GM21786 (cell line): ENCODE measurements at regions not wholly inside any gene's neighbourhood (a gene's known extent, or its start where the extent isn't known, plus 50 kb on each side); places are given as distances from the start of the nearest gene placed in this dataset.

ENCODE experiments used
- ATAC-seq: cut with Tn5 transposase; IDR thresholded peaks from one replicate; pipeline ENCODE4 v1.9.1; 2021; ENCODE audit not compliant: unreplicated experiment

DNA sequence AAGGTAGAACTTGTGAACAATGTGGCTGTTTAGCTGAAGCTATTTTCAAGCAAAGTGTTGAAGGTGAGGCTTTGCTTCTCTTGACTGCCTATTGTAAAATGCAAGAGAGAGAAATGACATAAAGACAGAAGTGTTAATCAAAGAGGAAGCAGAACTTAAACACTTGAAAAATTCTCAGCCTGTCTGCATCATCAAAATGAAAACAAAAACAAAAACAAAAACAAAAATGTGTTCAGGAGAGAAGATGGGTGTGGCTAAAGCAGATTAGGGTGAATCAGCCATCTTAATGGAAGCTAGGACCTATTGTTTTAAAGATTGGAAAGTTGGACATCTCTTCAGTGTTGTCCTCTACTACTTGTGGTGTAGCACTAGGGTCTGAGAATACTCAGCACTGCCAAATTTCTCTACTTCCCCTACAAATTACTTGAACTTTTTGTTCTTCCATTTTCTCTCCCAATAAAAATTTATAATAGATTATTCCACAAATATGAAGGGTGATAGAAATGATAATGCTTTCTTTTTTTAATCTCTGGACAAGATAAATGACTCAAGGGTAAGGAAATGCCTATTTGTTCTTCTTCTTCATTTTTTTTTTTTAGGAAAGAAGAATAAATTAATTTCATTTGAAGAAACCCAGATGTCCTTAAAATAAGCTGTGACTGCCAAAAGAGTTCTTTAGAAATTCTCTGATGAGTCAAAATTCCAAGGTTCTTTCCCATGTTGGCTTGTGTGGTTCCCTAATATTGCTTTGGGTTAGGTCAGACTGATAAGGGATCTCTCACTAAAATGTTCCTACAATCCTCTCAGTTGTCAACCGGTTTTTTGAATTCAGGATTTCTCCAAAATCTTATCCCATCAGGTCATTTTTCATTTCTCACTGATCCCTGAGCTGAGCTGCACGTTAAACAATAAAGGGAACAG is 571.2 kb upstream of the ZEB2 start:
- no peak for ATAC-seq

DNA sequence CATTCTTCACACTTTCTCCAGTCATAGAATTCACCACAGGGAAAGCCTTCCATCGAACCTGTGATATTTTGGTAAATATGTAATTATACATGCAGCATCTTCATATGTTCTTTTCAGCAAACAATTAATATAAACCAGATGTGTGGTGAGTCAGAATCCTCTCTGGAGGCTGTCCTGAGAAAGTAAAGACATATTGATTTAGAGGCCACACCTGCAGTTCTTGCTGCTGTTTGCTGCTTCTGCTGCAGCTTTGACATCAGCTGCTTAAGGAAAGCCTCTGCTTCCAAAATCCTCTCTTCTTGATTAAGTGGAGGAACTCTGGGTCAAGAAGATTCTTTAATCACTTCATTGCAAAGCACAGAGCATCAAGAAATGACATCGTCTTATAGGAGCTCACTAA is 568.8 kb upstream of the ZEB2 start:
- ATAC-seq = no peak

DNA sequence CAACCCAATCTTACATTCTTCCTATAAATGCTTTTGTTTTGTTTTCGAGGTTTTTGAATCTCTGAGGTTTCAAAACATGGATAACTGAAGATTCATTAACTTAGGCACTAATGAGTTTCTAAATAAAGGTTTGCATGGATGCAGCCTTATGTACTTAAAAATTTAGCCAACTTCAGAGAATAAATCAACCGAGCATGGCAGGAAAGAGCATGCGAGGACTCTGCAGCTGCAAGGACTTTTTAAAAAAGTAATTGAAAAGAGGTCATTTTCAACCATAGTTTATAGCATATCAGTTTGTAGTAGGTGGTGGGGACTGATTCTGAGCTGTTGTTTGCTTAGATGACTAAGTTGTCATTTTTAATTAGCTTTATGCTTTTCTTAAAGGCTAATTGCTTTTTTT is 567.0 kb upstream of the ZEB2 start:
- ATAC-seq = no peak

DNA sequence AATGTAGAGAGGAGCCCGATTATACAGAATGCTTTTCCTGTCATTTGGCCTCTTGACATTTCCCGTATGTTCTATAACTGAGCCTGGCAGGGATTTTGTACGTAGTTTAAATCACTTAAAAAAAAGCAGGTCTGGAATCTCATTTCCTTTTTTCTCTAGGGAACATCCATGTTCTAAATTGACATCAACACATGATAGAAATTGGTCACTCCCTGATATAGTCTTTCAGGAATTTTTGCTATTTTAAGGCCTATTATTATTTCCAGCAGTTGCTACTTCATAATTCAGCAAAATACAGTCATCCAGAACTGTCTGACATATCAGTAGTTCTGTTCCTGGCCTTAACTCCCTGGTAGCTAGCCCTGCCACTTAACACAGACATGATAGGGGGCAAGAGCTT is 565.7 kb upstream of the ZEB2 start:
- no peak for ATAC-seq

DNA sequence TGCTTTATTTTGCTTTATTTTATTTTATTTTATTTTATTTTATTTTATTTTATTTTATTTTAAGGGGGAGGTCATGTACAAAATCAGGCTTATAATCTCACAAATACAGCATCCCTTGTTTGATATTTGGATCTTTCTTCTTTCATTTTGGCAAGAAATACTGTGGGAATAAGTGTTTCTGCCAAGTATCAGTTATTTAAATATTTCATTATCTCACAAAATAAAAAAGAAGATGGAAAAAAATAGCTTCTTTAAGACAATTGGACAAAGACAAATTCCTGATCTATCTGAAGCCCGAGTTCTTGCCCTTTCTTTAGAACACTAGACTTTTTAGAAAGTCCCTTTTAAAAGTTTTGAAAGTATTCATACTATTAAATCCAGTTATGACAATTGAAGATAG is 560.5 kb upstream of the ZEB2 start:
- ATAC-seq = no peak

DNA sequence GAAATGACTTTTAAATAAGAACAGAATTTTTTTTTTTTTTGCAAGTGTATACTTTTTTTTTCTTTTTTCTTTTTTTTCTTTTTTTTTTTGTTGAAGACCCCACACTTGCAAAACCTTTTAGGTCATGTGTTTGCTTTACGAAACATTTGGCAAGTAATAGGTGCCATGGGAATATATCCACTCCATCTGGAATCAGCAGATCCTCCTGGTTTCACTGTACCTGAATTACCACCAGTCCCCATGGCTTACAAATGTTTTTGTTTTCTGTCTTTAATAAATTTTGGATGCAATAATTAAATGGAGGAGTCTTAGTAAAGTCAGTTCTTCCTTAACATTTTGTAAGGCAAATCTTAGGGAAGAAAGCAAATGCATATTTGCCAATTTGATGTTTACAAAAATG is 559.7 kb upstream of the ZEB2 start:
- ATAC-seq = no peak

DNA sequence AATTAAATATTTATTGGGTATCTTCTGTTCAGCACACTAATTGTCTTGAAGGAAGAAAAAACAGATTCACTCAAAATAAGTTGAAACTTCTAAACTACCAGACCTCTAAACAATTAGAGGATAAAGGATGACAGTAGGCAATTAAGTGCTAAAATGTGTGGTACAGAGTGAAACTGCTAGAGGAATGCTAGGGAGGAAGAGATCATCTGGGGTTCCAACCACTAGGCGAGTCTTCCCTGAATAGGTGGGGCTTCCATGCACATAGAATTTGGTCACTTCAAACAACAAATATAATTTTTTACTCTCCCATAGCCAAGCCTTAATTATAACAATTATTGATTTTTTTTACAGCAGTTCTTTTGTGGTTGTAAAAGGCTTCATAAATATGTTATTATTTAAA is 559.0 kb upstream of the ZEB2 start:
- no peak for ATAC-seq

DNA sequence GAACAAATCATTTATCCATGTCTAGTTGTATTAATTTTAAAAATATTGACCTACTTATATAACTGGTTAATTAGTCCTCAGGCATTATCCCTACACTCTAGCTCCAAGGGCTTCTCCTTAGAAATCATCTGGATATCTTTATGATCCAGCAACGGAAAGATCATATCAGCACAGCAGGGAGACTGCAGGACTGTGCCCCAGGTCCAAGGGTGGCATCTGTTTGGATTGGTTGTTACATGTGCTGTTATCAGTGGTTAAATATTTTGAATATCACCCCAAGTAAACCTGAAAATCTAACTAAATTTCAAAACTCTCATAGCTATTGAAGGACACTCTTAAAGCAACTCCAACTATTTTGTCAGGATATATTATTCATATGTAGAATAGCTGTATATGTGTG is 556.2 kb upstream of the ZEB2 start:
- ATAC-seq = no peak

DNA sequence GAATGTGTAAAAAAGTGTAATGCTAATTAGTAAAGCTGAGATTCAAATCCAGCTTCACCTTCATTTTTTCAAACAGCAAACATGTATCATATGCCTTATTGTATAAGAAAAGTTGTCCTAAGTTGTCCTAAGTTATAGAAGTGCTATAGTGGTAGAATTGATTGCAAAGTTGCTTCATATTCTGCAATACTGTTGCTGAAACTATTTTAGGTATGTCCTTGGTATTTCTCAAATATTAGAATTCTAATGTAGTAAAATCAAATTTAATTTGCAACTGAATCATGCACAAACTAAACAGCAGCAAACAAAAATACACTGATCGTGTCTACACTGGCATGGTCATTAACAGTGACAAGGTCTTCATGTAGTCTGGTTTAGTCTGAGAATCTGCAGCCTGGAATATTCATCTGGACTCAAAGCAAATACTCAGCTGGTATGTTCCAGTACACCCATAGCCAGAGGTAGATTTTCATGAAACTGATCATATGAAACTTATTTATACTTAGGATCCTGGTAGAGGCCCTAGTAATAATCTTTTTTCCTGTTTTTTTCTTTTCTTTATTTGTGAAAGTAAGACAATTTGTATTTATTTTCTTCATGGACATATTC is 555.6 kb upstream of the ZEB2 start:
- ATAC-seq = no peak

DNA sequence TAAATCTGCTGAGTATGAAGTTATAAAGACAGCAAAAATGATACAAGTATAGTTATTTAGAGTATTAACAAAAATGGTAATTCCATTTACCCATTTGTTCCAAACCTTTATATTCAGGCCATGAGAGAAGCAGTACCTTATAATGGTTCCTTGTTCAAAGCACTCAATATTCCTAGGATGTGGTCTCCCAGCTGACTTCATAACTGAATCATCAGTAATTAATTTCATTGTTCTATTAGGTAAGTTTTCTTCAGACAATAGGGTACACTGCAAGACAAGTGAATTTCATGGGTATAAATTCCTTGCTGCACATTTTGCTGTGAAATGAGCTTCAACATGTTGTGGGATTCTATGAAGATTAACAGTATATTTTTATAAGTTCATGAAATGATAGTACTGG is 550.8 kb upstream of the ZEB2 start:
- no peak for ATAC-seq

DNA sequence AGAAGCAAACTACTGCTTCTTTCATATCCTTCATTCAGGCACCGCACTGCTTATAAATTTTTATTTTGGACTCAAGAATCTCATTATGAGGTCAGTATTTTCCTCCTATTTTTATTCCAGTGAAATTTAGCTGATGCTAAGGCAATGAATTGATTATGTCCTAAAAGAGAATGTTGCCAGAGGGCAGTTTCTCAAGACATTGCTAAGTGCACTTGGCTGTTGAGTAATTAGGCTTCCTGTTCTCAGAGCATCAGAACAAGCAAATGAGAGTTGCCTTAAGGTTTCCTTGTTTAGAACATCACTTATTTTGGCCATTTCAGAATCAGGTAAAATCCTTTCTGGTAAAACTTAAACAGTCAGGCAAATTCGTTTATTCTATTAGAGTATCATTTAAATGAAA is 548.6 kb upstream of the ZEB2 start:
- ATAC-seq = no peak

DNA sequence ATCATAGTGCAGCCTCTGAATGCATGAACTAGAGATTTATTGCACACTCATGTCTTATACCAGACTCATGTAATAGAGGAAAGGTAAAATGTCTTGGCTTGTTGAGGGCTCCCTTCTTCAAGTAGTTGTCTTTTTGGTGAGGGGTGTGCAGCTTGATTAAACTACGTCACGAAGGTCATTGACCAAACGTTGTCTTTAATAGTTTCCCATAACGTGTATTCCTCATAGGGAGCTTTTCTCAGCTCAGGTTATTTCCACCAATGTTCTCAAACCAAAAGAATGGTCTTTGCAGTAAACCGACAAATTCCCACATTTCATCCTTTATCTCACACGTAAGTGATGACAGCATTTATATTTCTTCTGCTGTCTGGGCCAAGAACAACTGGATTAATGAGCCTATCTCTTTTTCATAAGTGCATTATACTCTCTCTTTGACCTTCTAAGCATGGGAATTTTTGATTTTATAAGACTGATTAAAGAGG is 547.7 kb upstream of the ZEB2 start:
- no peak for ATAC-seq

DNA sequence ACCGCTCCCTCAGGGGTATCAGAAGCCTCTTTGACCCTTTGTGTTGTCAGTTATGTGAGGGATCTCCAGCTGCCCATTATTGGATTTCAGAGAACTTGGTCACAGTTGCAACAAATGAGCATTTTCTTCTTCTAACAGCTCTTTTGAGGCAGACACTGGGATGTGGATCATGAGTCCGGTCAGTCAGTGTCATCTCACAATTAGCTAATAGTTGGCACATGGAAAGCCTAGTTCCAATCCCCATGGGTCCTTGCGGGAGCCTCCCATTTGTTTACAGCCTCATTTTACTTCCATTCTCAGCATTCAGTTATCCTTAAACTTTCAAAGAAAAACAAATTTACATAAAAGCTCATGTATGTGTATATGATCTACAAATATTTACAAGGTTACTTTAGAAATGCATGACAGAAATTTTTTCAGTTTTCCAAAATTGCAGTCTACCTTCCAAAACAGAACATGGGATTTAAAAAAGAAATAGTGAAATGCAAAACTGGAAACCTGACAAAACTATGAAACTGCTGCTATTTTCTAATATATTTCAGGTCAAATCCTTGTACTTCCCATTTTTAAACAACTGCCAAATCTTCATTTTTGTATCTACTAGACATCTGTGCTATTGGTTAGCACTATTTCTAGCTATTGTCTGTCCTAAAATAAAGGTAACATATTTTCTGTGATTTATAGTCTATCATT is 547.1 kb upstream of the ZEB2 start:
- ATAC-seq = no peak

DNA sequence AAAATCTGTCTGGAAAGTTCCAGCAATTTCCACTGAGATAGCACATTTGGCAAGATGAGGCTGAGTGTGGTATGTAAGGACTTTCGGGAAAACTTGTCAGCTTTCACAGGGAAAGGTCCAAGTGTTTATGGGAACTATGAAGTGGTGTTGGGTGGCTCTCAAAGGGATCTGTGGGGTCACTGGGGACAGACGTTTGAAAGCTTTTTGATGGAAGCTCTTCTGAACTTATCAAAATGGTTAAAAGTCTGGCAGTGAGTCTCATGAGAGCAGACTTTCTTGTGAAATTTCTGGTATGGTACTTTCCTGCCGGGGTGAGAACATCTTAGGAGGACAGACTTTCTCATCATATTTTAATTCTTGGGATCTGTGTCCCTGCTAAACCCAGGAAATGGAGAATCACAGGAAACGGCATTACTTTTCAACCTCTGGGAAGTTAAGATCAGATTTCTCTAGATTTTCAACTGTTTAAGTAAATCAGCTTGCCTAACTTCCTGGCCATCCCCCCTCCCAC is 546.3 kb upstream of the ZEB2 start:
- no peak for ATAC-seq

DNA sequence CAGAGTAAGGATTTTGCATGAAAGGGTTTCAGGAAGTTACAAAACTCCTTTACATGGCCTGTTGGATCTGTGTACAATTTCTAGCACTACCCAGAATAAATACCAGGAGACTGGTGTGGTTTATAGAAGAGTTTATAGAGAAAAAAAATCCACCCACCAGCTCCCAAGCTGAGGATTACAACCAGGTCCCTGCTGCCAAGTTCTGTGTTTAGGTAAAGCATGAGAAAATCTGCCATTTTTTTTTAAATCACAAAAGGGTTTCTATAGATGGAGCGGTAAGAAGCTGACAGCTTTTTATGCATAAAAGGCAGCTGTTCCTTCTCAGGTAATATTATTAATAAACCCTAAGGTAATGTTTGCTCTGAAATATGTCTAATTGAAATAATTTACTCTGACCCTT is 545.4 kb upstream of the ZEB2 start:
- ATAC-seq = no peak

DNA sequence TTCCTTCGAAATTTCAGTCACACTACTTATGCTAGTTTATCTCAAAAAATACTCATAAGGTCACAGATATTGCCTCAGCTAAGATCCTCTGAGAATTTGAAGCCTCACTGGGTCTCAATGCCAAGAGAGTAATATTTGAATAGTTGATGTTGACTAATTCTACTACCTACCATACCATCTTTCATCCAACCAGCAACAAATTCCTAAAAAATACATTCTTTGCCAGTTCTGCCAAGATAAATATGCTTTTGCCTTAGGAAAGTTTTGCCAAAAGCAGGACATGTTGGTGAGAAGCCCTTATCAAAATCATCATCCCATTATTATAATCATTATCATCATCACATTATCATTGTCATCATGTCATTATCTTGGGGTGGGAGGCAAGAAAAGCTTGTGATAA is 544.6 kb upstream of the ZEB2 start:
- no peak for ATAC-seq

DNA sequence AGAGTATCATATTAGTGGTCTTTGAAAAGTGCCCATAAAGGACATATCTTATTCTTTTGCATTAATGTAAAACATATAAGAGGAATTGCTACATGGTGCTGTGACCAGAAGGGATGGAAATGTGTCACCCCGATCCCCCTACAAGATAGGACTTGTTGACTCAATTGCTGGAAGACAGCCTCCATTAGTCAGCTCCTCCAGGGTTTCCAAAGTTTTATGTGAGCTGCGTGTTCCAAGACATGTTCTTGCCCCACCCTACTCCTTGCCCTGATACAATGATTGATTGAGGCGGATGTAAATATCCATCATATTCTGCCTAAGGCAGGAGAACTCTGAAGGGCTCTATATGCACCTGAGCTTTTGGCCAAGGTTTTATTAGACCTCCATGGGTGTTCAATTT is 541.0 kb upstream of the ZEB2 start:
- ATAC-seq = no peak

DNA sequence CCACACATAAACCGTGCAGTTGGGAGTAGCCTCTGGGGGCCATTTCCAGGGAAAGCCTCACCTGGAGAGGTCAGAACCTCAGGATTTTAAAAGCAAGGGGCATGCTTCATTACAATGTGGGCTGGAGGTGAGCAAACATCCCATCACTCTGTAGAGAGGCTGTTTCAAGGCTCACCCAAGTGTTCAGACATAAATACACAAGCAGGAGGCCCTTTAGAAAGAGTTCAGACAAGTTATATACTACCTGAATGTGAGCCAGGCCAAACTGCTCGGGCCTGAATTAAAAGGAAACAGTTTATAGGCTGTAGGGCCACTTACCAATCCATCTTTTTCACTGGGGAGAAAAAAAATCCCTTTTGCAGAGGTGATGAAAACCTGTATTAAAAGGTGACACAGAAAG is 540.0 kb upstream of the ZEB2 start:
- ATAC-seq = no peak

DNA sequence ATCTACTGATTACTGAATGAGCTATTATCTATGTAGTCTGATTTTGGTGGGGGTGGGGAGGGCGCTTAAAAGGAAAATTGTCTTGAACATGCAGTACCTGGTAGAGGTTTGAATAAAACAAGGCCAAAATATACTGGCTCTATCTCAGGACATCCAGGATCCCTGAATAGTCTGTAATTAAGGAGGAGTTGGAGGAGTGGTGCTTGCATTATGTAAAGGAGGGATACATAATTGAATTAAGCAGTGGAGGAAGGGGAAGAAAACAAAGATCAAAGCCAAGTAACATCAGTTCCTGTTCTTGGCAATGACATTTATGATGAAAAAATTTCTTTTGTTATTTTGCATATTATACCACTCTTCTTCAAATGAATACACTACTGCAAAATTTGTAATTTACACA is 539.4 kb upstream of the ZEB2 start:
- no peak for ATAC-seq

DNA sequence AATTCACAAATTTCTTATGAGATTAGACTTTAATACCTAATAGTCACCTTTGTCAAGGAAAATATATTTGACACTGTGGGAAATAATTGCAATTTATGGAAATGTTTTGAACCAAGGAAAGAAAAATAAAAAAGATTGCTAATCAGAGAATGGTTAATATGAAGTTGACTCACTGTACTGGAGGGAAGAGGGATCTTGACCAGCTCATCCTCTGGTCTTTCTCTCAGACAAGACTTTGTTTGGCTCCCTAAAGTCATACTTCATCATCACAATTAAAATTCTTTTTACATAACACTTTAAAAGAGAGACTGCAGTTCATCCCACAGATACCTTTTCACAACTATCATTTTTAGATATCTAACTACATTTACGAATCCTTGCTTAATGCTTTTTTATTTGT is 538.5 kb upstream of the ZEB2 start:
- no peak for ATAC-seq

DNA sequence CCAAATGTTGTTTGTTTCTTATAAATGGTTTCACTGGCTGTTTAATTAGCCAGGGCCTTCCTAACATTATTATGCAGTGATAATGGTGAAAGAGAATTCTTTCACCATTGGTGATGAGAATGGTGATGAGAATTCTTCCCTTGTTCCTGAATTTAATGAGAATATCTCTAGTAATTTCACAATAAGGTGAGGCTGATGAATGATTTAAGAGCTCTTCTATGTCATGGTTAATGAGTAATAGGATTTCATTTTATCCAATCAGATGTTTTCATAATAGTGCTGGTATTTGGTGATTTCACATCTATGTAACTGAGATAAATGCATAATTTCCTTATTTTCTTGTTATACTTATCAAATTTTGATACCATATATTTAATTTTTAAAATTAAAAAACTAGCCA is 535.7 kb upstream of the ZEB2 start:
- ATAC-seq = no peak

DNA sequence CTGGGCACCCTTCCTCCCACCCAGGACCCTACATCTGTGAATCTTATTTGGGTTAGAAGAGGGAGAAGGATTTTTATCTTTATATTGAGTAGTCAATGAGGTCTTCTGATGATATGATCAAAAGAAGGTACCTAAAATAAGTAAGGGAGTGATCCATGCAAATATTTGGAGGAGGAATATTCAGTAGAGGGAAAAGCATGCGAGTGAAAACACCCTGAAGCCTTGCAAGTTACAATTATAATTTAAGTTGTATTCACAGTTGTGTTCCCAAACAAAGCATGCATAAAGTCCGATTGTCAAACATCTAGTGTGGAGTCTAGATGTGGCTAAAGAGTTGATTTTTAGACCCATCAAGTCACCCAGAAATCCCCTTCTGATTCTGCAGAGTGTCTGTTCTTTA is 530.2 kb upstream of the ZEB2 start:
- ATAC-seq = no peak
